ENCODE measurements at regions not wholly inside any gene's neighbourhood (a gene's known extent, or its start where the extent isn't known, plus 50 kb on each side); places are given as distances from the start of the nearest gene placed in this dataset.

DNA sequence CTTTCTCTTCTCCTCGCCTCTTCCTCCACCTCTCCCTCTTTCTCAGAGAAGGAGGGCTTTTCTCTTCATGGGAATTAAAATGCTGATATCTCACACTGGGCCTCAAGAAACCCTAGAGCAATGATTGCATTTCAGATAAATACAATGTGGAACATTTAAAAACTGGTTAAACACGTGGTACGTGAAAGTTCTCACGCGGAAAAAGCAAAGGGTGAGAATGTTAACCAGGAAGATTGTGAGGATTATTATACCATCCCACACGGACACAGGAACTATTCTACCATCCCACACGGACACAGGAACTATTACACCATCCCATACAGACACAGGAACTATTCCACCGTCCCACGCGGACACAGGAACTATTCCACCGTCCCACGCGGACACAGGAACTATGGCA lies 182.4 kb downstream of the TMEM18 start:
- TF ChIP-seq, protein P1, sequence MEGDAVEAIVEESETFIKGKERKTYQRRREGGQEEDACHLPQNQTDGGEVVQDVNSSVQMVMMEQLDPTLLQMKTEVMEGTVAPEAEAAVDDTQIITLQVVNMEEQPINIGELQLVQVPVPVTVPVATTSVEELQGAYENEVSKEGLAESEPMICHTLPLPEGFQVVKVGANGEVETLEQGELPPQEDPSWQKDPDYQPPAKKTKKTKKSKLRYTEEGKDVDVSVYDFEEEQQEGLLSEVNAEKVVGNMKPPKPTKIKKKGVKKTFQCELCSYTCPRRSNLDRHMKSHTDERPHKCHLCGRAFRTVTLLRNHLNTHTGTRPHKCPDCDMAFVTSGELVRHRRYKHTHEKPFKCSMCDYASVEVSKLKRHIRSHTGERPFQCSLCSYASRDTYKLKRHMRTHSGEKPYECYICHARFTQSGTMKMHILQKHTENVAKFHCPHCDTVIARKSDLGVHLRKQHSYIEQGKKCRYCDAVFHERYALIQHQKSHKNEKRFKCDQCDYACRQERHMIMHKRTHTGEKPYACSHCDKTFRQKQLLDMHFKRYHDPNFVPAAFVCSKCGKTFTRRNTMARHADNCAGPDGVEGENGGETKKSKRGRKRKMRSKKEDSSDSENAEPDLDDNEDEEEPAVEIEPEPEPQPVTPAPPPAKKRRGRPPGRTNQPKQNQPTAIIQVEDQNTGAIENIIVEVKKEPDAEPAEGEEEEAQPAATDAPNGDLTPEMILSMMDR (IDR thresholded peaks at IDR 0.05; ENCODE audit: extremely low read depth, missing control alignments), result no peak
- no peak for DNase-seq (ENCODE audit: low spot score)

DNA sequence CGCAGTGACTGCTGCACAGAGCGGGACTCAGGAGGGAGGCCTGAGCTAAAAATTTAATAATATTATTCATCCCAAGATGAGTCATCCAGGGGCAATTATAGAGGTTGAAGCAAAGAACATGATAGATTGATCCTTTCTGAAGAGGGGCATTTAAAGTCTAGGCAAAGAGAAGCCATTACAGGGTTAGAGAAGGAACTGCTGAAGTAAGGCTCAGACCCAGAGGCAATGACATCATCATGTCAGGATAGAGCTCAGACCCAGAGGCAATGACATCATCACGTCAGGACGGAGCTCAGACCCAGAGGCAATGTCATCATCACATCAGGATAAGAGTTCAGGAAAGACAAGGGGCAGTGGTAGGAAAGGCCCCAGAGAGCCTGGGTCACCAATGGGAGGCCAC lies 184.0 kb downstream of the TMEM18 start:
- DNase-seq (ENCODE audit: low spot score), result no peak
- TF ChIP-seq, protein P1 (IDR thresholded peaks at IDR 0.05; ENCODE audit: extremely low read depth, missing control alignments), result no peak

DNA sequence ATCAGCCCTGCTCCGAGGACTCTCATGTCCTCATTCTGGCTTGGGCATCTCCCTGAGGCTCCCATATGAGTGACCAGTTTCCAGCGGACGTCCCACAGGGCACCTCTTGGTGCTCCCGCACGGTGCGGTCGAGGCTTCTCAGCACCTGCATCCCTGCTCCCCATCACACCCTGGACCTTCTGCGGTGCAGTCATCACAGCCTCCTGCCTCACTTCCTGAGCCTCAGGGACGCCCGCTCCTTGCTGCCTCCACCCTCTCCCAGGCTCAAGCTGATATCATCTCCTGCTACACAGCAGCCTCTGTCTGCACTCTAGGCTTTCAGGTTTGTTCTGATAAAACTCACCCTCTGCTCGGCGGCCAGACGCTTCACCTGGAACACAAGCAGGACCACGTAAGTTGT lies 185.0 kb downstream of the TMEM18 start:
- TF ChIP-seq, protein P1 (IDR thresholded peaks at IDR 0.05; ENCODE audit: extremely low read depth, missing control alignments), result no peak
- no peak for DNase-seq (ENCODE audit: low spot score)

DNA sequence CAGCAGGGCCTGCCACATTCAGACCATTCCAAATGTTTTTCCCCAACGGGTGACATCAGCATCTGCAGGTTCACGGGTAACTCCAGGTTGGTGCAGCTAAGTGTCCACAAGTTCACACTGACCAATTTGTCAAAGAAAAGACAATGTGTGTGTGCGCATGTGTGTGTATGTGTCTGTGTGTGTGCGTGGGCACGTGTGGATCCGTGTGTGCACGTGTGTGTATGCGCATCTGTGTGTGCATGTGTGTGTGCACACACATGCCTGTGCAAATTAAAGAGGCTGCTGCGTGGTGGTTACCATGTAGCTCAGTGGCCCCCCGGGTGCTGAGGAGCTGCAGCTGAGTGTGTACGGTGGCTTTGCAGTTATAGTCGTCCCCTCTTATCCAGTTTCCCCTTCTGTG lies 187.4 kb downstream of the TMEM18 start:
- DNase-seq (ENCODE audit: low spot score), result no peak
- TF ChIP-seq, protein P1 (IDR thresholded peaks at IDR 0.05; ENCODE audit: extremely low read depth, missing control alignments), result no peak

DNA sequence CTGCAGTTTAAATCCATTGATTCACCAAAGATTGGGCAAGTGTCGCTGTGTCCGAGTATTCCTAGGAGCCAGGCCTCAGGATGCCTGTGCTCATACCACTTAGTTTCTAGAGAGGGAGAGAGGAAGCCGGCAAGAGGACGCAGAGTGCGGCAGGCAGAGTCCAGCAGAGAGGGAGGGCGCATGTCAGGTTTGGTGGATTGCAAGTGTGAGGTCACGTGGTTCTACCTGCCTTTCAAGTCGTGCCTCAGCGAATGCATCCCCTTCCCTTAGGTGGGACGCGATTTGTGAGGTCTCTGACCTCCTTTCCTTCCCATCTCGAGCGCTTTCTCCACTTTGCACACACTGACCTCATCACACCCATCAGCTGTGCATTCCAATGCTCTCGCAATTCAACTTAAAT lies 188.1 kb downstream of the TMEM18 start:
- no peak for DNase-seq (ENCODE audit: low spot score)
- TF ChIP-seq, protein P1 (IDR thresholded peaks at IDR 0.05; ENCODE audit: extremely low read depth, missing control alignments), result no peak

DNA sequence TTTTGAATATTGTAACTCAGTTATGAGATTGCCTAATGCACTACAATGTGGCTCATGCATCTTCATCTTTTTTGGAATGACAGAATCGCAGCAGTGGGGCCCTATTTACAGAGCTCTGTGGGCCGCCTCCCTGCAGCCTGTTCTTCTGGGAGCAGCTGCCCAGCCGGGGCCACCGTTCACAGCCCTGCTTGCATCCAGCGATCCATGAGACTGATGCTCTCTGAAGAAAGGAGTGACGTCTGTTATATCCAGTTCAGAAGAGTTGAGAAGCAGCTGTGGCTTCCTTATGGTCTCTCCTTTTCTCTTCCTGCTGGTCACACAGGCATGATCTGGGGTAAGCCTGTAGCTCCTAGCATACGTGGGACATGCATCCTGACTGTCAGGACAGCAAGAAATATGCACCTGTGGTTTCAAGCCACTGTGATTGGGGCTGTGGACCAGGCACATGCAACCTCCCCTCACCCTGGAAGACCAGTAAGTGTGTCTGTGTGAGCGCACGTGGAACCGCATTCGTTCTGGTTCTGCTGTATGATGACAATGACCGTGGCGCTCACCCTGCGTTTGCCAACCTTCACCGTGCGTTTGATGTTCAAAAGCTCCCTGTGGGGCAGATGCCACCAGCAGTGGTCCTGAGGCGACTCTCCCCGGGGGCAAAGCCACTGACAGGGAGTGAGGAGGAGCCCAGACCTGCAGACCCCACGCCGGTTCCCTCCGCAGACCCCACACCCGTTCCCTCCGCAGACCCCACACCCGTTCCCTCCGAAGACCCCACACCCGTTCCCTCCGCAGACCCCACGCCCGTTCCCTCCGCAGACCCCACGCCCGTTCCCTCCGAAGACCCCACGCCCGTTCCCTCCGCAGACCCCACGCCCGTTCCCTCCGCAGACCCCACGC lies 189.8 kb downstream of the TMEM18 start:
- DNase-seq (ENCODE audit: low spot score), result no peak
- TF ChIP-seq, protein P1 (IDR thresholded peaks at IDR 0.05; ENCODE audit: extremely low read depth, missing control alignments), result no peak

DNA sequence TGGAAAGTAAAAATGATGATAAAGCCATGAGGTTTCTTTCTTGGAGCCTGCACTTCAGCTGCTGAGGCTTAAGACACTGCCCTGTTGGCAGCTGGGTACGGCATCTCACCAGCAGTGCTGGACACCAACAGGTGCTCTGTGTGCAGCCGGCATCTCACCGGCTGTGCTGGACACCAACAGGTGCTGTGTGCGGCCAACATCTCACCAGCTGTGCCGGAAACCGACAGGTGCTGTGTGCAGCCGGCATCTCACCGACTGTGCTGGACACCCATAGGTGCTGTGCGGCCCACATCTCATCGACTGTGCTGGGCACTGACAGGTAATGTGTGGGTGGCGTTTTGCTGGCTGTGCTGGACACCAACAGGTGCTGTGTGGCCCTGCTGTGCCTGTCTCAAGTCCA lies 190.8 kb downstream of the TMEM18 start:
- TF ChIP-seq, protein P1 (IDR thresholded peaks at IDR 0.05; ENCODE audit: extremely low read depth, missing control alignments), result no peak
- DNase-seq (ENCODE audit: low spot score), result no peak

Measured in GM20000 (cell line).